Lower leg skin (tissue), 4 donors: ENCODE measurements at regions not wholly inside any gene's neighbourhood (a gene's known extent, or its start where the extent isn't known, plus 50 kb on each side); places are given as distances from the start of the nearest gene placed in this dataset.

Experiments used
- DNase-seq, 2 donors: peaks; one replicate each; pipeline ENCODE4 v3.0.0-alpha.2; 2019; ENCODE audit warnings: low spot score in 2 of 2
- H3K4me3 ChIP-seq: fragments of 200-600 bp; sonication (generic); 2 replicates; pipeline ENCODE4 v1.5.1; 2017; ENCODE audit warnings: mild to moderate bottlenecking, low read depth; ENCODE audit not compliant: poor library complexity, severe bottlenecking
- CTCF ChIP-seq, 3 donors: fragments of 450-650 bp; IDR thresholded peaks; one replicate each; pipeline ENCODE4 v1.5.1; 2016; ENCODE audit warnings: antibody characterized with exemption in 3 of 3, mild to moderate bottlenecking in 3 of 3, moderate library complexity in 2 of 3
- POLR2A ChIP-seq, 2 donors: fragments of 450-650 bp; IDR thresholded peaks; one replicate each; pipeline ENCODE4 v1.6.1; 2016 to 2017; ENCODE audit warnings: antibody characterized with exemption in 2 of 2, mild to moderate bottlenecking in 1 of 2, moderate library complexity in 1 of 2
- WGBS, 2 donors: methylation state at CpG; one replicate each; pipeline ENCODE4 v1.1.5; 2018; 5-methylcytosine and 5-hydroxymethylcytosine counted together
- intact Hi-C: fragments of 100-400 bp; cut with DNase I; formaldehyde crosslinking; loops from one replicate; pipeline ENCODE4 v1.15.0; 2023; ENCODE audit warnings: low total_unique reads

GRCh38 chr4:123510221-123510620 is 113.6 kb downstream of the SPRY1 start:
- no peak overlapping the region for H3K4me3 ChIP-seq
- TF ChIP-seq CTCF (IDR thresholded peaks at IDR 0.05) = no peak
- no peak for TF ChIP-seq POLR2A (IDR thresholded peaks at IDR 0.05)
- WGBS, 2 donors = 74 to 85% methylated on average over 3 of the region's 3 CpGs
- intact Hi-C loops = no loop called here
- DNase-seq = no peak

GRCh38 chr4:123510659-123511058 is 114.1 kb downstream of the SPRY1 start:
- H3K4me3 ChIP-seq = no peak overlapping the region
- DNase-seq = no peak
- intact Hi-C loops = no loop called here
- WGBS, 2 donors = 80 to 85% methylated on average over 3 of the region's 3 CpGs
- no peak for TF ChIP-seq CTCF (IDR thresholded peaks at IDR 0.05)
- no peak for TF ChIP-seq POLR2A (IDR thresholded peaks at IDR 0.05)

GRCh38 chr4:123516576-123516975 is 120.0 kb downstream of the SPRY1 start:
- no peak overlapping the region for H3K4me3 ChIP-seq
- no peak for DNase-seq
- intact Hi-C loops = no loop called here
- no peak for TF ChIP-seq CTCF (IDR thresholded peaks at IDR 0.05)
- no peak for TF ChIP-seq POLR2A (IDR thresholded peaks at IDR 0.05)
- WGBS, 2 donors = 53 to 69% methylated on average over 3 of the region's 3 CpGs

GRCh38 chr4:123517176-123517575 is 120.6 kb downstream of the SPRY1 start:
- TF ChIP-seq POLR2A (IDR thresholded peaks at IDR 0.05) = no peak
- TF ChIP-seq CTCF (IDR thresholded peaks at IDR 0.05) = no peak
- no peak for DNase-seq
- 73 to 77% methylated on average over 3 of the region's 3 CpGs for WGBS, 2 donors
- H3K4me3 ChIP-seq = no peak overlapping the region
- intact Hi-C loops = no loop called here

- no peak overlapping the region for H3K4me3 ChIP-seq
- intact Hi-C loops = no loop called here
- TF ChIP-seq POLR2A (IDR thresholded peaks at IDR 0.05) (no peak), CTCF (IDR thresholded peaks at IDR 0.05) (no peak)
- no peak for DNase-seq
- WGBS, 2 donors = 94 to 96% methylated on average over 3 of the region's 3 CpGs
Observed at GRCh38 chr4:123517971-123518370, 121.4 kb downstream of the SPRY1 start.

- TF ChIP-seq POLR2A (IDR thresholded peaks at IDR 0.05) (no peak), CTCF (IDR thresholded peaks at IDR 0.05) (no peak)
- WGBS, 2 donors = 84 to 87% methylated on average over 6 of the region's 6 CpGs
- intact Hi-C loops = no loop called here
- DNase-seq = no peak
- no peak overlapping the region for H3K4me3 ChIP-seq
Observed at GRCh38 chr4:123520325-123520724, 123.7 kb downstream of the SPRY1 start.
